HG03565 (cell line): ENCODE measurements at regions not wholly inside any gene's neighbourhood (a gene's known extent, or its start where the extent isn't known, plus 50 kb on each side); places are given as distances from the start of the nearest gene placed in this dataset.

Experiments used
- ATAC-seq: cut with Tn5 transposase; IDR thresholded peaks from one replicate; pipeline ENCODE4 v1.9.1; 2021; ENCODE audit warnings: mild to moderate bottlenecking, moderate library complexity; ENCODE audit not compliant: unreplicated experiment

DNA sequence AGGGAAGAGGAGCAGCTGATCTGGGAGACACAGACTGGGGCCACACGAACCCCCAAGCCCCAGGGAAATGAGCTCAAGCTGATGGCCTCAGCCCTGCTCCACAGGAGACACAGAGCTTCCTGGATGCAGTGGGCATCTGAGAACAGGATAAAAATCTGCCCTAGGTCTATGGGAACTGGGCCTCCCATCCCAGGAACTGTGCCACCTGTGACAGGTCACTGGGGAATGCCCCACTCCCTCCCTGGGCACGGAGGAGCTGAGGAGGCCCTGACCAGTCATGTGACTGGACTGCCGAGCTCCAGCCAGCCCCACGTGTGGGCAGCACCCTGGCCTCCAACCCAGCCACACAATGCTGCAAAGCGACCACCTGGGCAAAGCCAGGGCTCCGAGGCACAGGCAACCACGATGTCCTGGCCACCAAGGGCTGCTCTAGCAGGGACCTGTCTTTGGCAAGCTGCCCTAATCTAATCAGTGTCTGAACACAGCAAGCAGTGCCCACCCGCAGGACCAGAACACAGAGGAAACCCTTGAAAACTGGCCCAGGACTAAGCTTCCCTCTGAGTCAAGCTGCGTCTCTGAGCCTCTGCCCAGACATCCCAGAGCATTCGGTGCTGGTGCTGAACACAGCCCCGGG, 57.8 kb upstream of the ID2 start:
- ATAC-seq, result no peak

GRCh38 chr2:8624855-8625398, 56.9 kb upstream of the ID2 start:
- no peak for ATAC-seq

DNA sequence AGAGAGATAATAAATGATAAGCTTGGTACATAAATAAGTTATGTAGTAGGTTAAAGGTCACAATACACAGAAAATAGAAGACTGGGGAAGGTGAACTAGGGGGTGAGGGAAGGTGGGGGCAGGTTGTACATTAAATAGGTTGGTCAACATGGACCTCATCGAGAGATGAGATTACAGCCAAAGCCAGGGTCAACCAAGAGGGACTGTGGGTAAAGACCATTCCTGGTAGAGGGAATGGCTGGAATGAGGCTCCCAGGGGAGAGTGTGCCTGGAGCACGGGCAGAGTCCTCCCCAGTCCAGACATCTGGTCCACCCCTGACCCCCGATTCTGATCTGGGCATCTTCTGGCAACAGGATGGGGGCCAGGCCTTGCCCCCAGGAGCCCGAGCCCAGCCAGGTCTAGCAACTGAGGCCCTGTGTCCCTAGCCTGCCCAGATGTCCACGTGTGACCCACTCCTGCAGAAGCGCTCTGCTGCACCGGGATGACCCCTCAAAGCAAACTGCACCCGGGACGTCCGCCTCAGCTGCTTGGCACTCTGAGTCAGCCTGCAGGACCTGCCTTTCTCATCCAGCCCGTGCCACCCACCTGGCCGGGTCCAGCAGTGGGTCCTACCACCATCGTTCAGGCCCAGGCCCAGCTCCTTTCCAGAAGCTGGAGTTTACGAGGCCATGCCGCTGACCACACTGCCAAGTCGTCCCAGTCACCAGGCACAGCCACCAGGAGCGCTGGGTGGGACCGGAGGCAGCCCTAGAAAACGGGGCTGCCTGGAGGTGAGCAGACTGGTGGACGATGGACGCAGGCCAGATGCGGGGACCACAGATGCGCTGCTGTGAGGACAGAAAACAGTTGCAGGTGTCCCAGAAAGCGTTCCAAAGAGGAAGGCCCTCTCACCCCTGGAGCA, 56.2 kb upstream of the ID2 start:
- no peak for ATAC-seq

- ATAC-seq, result no peak
Measured at GRCh38 chr2:8626572-8626971, 55.3 kb upstream of the ID2 start.

GRCh38 chr2:8627019-8627691, 54.7 kb upstream of the ID2 start:
- ATAC-seq, result no peak

GRCh38 chr2:8627692-8628085, 54.2 kb upstream of the ID2 start:
- ATAC-seq, result no peak

DNA sequence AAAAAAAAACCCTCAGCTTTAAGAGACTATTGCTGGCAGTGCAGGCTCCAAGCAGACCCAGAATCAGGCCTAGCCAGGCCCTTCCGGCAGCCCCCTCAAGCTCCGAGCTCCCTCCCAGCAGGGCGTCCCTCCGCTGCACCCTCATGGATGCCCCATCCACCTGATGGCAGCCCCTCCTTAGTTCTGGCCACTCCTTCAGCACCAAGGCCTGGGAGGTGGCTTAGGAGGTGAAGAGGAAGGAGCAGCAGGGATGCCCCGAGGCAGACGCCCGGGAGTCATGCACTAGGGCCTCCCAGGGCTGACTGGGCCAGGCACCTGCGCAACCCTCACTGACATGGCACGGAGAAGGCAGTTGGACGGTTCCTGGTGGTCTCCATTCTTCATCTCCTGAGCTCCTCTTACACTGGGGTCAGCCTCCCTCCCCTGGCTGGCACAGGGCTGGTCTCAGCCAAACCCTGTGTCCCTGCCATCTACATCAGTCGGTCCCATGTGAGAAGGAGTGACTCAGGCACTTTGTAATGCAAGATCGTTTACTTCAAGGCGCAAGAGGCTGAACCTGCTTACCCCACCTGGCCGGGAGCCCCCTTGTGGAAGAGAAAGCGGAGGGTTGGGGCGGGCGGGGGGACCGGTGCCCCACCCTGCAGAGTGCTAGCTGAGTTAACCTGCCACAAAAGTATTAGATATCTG, 53.5 kb upstream of the ID2 start:
- ATAC-seq, result no peak

- peak; percentile 49 for ATAC-seq
Measured at GRCh38 chr2:8628866-8629209, 53.0 kb upstream of the ID2 start.

GRCh38 chr2:8629402-8629801, 52.5 kb upstream of the ID2 start:
- no peak for ATAC-seq

DNA sequence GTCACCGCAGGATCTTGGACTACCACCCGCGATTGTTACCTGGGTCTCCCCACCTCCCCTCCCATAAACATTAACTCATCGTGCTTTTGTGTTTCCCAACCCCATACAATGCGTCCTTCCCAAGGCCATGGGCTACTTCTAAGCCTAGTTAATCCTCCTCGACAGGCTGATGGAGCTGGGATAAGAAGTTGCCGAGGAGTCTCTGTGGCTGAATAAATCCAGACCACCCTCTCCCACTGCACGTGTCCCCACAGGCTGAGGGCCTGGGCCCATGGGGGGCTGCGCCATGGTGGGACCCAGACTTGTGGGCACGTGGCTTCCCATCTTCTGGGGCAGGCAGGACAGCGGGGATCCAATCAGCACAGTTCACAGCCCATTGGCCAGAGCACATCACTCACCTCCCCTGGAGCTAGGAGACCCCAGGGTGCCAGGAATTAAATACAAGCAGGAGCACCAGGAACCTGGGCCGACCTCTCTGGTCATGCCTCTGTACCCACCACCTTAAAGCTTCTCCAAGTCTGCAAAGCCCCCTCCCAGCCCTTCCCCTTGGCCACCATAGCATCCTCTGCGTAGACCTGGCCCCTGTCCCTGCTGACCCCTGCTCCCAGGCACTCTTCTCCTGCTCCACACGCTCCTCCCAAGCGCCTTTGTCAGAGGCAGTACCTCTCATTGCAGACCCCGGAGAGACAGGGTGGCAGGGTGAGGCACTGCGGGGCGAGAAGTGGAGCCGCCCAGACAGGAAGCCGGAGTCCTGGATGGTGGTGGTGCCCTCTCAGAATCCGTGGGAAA, 51.0 kb upstream of the ID2 start:
- ATAC-seq, result no peak

DNA sequence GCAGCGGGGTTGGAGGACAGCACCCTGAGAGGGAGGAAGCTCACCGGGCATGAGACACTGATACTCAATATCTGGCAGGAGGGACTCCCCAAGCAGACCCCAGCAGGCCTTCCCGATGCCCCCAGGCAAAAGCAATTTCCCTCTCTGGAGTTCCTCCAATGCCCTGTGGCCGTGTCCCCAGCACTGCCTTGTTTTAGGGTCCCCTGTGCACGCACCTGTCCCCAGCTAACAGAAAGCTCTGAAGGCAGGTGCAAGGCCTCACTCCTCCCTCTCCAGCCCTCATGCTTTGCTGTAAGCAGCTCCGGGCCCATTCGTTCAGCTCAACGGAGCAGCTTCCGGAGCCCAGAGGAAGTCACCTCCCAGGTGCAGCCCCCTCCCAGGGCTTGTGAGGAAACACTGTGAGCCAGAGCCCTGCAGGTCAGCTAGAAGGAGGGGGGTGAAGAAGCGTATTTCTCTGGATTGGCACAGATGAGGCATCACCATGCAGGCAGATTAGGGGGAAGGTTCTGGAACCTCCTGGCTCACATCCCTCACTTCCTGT, 50.3 kb upstream of the ID2 start:
- no peak for ATAC-seq
